ENCODE measurements at regions not wholly inside any gene's neighbourhood (a gene's known extent, or its start where the extent isn't known, plus 50 kb on each side); places are given as distances from the start of the nearest gene placed in this dataset.

- BruUV-seq (replicated peaks), result no TSS peak
- no peaks in the 10 kb centered on the region for H3K79me2 ChIP-seq (ENCODE audit: insufficient read depth, low read depth, low read length)
- H3K4me1 ChIP-seq (ENCODE audit: insufficient read depth, low read length, poor library complexity, severe bottlenecking), result no peaks in the 10 kb centered on the region
- CTCF ChIA-PET (ENCODE audit: unreplicated experiment), result no interaction called here
- no peaks in the 10 kb centered on the region for H4K20me1 ChIP-seq (ENCODE audit: insufficient read depth, low read length)
- POLR2A ChIA-PET, result interaction anchor here (0.6 kb wide), 1 partner anchor 363 kb away, joined by 3 read pairs; no protein-coding TSS in a partner anchor
- no peak overlapping the region for H3K27ac ChIP-seq (ENCODE audit: low read depth, low read length, poor library complexity, severe bottlenecking)
- no peaks in the 10 kb centered on the region for H3K36me3 ChIP-seq (ENCODE audit: insufficient read depth, low read length)
- no peak overlapping the region for H3K4me3 ChIP-seq (ENCODE audit: low read depth, low read length, poor library complexity, severe bottlenecking)
- intact Hi-C loops (cut with micrococcal nuclease; ENCODE audit: unreplicated experiment), result no loop called here
- no peak for TF ChIP-seq CTCF (conservative IDR thresholded peaks at IDR 0.05; ENCODE audit: low read length)
- TF ChIP-seq EZH2phosphoT487 (IDR thresholded peaks at IDR 0.05; ENCODE audit: borderline replicate concordance, low read depth, low read length), result no peak
- H3K9me2 ChIP-seq (ENCODE audit: insufficient read depth, low read length), result no peaks in the 10 kb centered on the region
- no peaks in the 10 kb centered on the region for H3K9me3 ChIP-seq (ENCODE audit: low read length)
- no peak overlapping the region for H2AFZ ChIP-seq (ENCODE audit: low read length)
- DNase-seq (ENCODE audit: low spot score), result no peak
- no peak overlapping the region for H3K4me2 ChIP-seq (ENCODE audit: low read length)
Measured at GRCh38 chr1:213399695-213400094, 348.7 kb downstream of the RPS6KC1 start.

DNA sequence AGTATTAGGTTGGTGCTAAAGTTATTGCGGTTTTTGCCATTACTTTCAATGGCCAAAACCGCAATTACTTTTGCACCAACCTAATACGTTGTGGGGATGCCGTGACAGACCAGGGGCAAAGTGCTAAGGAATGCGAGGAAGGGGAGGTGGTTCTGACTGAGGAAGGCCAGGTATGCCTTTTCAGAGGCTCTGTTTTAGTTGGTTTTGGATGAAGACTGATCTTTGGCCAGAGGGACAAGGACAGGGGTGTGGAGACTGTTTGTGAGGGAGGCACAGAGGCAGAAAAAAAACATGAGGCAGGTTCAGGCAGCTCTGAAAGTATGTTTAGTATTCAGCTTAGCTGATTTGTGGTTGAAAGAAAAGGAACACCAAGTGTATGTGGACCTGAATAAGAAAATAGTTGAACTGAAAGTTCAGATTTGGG is 358.2 kb downstream of the RPS6KC1 start:
- Histone ChIP-seq H3K9me3 (ENCODE audit: low read length) (no peaks in the 10 kb centered on the region), H3K79me2 (ENCODE audit: insufficient read depth, low read depth, low read length) (no peaks in the 10 kb centered on the region), H3K4me3 (ENCODE audit: low read depth, low read length, poor library complexity, severe bottlenecking) (no peak overlapping the region), H2AFZ (ENCODE audit: low read length) (no peak overlapping the region), H3K27ac (ENCODE audit: low read depth, low read length, poor library complexity, severe bottlenecking) (no peak overlapping the region), H3K36me3 (ENCODE audit: insufficient read depth, low read length) (no peaks in the 10 kb centered on the region), H4K20me1 (ENCODE audit: insufficient read depth, low read length) (no peaks in the 10 kb centered on the region), H3K4me2 (ENCODE audit: low read length) (no peak overlapping the region), H3K4me1 (ENCODE audit: insufficient read depth, low read length, poor library complexity, severe bottlenecking) (no peaks in the 10 kb centered on the region), H3K9me2 (ENCODE audit: insufficient read depth, low read length) (no peaks in the 10 kb centered on the region)
- TF ChIP-seq CTCF (conservative IDR thresholded peaks at IDR 0.05; ENCODE audit: low read length), result no peak
- TF ChIP-seq EZH2phosphoT487 (IDR thresholded peaks at IDR 0.05; ENCODE audit: borderline replicate concordance, low read depth, low read length), result no peak
- POLR2A ChIA-PET, result no interaction called here
- no peak for DNase-seq (ENCODE audit: low spot score)
- BruUV-seq (replicated peaks), result no TSS peak
- CTCF ChIA-PET (ENCODE audit: unreplicated experiment), result no interaction called here
- intact Hi-C loops (cut with micrococcal nuclease; ENCODE audit: unreplicated experiment), result no loop called here

DNA sequence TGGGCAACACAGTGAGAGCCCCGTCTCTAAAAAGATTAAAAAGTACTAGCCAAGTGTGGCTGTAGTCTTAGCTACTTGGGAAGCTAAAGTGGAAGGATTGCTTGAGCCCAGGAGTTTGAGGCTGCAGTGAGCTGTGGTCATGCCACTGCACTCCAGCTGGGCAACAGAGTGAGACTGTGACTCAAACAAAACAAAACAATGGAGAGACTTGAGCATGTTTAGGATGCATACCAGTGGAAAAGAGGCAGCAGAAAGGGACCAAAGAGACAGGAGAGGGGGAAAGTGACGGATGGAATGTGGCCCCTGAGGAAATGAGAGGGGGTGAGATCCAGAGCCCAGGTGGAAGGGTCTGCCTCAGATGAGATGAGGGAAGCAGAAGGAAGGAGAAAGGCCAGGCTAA is 358.9 kb downstream of the RPS6KC1 start:
- no peak overlapping the region for H3K4me2 ChIP-seq (ENCODE audit: low read length)
- ChIA-PET CTCF (ENCODE audit: unreplicated experiment) (no interaction called here), POLR2A (interaction anchor here (0.7 kb wide), 1 partner anchor 771 kb away, joined by 3 read pairs; no protein-coding TSS in a partner anchor)
- no peak for DNase-seq (ENCODE audit: low spot score)
- H2AFZ ChIP-seq (ENCODE audit: low read length), result no peak overlapping the region
- H3K9me3 ChIP-seq (ENCODE audit: low read length), result no peaks in the 10 kb centered on the region
- intact Hi-C loops (cut with micrococcal nuclease; ENCODE audit: unreplicated experiment), result no loop called here
- no peaks in the 10 kb centered on the region for H3K9me2 ChIP-seq (ENCODE audit: insufficient read depth, low read length)
- no peak for TF ChIP-seq EZH2phosphoT487 (IDR thresholded peaks at IDR 0.05; ENCODE audit: borderline replicate concordance, low read depth, low read length)
- no peaks in the 10 kb centered on the region for H4K20me1 ChIP-seq (ENCODE audit: insufficient read depth, low read length)
- H3K4me3 ChIP-seq (ENCODE audit: low read depth, low read length, poor library complexity, severe bottlenecking), result no peak overlapping the region
- no TSS peak for BruUV-seq (replicated peaks)
- H3K4me1 ChIP-seq (ENCODE audit: insufficient read depth, low read length, poor library complexity, severe bottlenecking), result no peaks in the 10 kb centered on the region
- no peaks in the 10 kb centered on the region for H3K36me3 ChIP-seq (ENCODE audit: insufficient read depth, low read length)
- no peaks in the 10 kb centered on the region for H3K79me2 ChIP-seq (ENCODE audit: insufficient read depth, low read depth, low read length)
- no peak overlapping the region for H3K27ac ChIP-seq (ENCODE audit: low read depth, low read length, poor library complexity, severe bottlenecking)
